Trophoblast cell (in vitro differentiated cells and primary cell): ENCODE measurements at regions not wholly inside any gene's neighbourhood (a gene's known extent, or its start where the extent isn't known, plus 50 kb on each side); places are given as distances from the start of the nearest gene placed in this dataset.

Source experiments
- DNase-seq, 2 donors: peaks; one replicate each; pipeline ENCODE4 v3.0.0-alpha.2; 2016
- H2AFZ ChIP-seq: 2 replicates; pipeline ENCODE4 v1.6.1; 2013; ENCODE audit warnings: low read length, moderate library complexity, mild to moderate bottlenecking; ENCODE audit not compliant: insufficient read depth, poor library complexity
- H2AK5ac ChIP-seq: 2 replicates; pipeline ENCODE4 v1.6.1; 2013; ENCODE audit warnings: mild to moderate bottlenecking, low read length
- H2BK120ac ChIP-seq: 2 replicates; pipeline ENCODE4 v1.6.1; 2013; ENCODE audit warnings: low read length, mild to moderate bottlenecking, moderate library complexity; ENCODE audit not compliant: insufficient read depth, poor library complexity
- H2BK12ac ChIP-seq: 2 replicates; pipeline ENCODE4 v1.6.1; 2013; ENCODE audit warnings: mild to moderate bottlenecking, low read length, moderate library complexity
- H2BK5ac ChIP-seq: 2 replicates; pipeline ENCODE4 v1.6.1; 2013; ENCODE audit warnings: low read length, low read depth, moderate library complexity, mild to moderate bottlenecking; ENCODE audit not compliant: poor library complexity
- H3K14ac ChIP-seq: 2 replicates; pipeline ENCODE4 v1.6.1; 2013; ENCODE audit warnings: mild to moderate bottlenecking, low read length
- H3K18ac ChIP-seq: 2 replicates; pipeline ENCODE4 v1.6.1; 2013; ENCODE audit warnings: mild to moderate bottlenecking, low read length
- H3K23ac ChIP-seq: 2 replicates; pipeline ENCODE4 v1.6.1; 2013; ENCODE audit warnings: low read length
- H3K27ac ChIP-seq: 2 replicates; pipeline ENCODE4 v1.5.1; 2013; ENCODE audit warnings: low read depth, mild to moderate bottlenecking, inconsistent platforms, low read length, moderate library complexity
- H3K27me3 ChIP-seq: 2 replicates; pipeline ENCODE4 v1.6.1; 2013; ENCODE audit warnings: inconsistent platforms, mild to moderate bottlenecking, low read length, moderate library complexity; ENCODE audit not compliant: insufficient read depth
- H3K36me3 ChIP-seq, 2 experiments: 1 replicate in 1 of 2; 2 replicates in 1 of 2; pipeline ENCODE4 v1.6.1; 2013; ENCODE audit warnings: low read length in 2 of 2, mild to moderate bottlenecking in 2 of 2, moderate library complexity in 1 of 2; ENCODE audit not compliant: insufficient read depth in 2 of 2, control insufficient read depth in 1 of 2
- H3K4ac ChIP-seq: 2 replicates; pipeline ENCODE4 v1.6.1; 2013; ENCODE audit warnings: low read depth, mild to moderate bottlenecking, low read length, moderate library complexity
- H3K4me1 ChIP-seq, 2 experiments: 1 replicate in 1 of 2; 2 replicates in 1 of 2; pipeline ENCODE4 v1.6.1; 2013; ENCODE audit warnings: low read length in 2 of 2, mild to moderate bottlenecking in 2 of 2, moderate library complexity in 1 of 2; ENCODE audit not compliant: insufficient read depth in 2 of 2, control insufficient read depth in 1 of 2
- H3K4me2 ChIP-seq: 2 replicates; pipeline ENCODE4 v1.6.1; 2013; ENCODE audit warnings: inconsistent platforms, mild to moderate bottlenecking, low read length, moderate library complexity
- H3K4me3 ChIP-seq: 2 replicates; pipeline ENCODE4 v1.5.1; 2013; ENCODE audit warnings: mild to moderate bottlenecking, low read depth, low read length, inconsistent platforms
- H3K79me1 ChIP-seq: one replicate; pipeline ENCODE4 v1.6.1; 2013; ENCODE audit warnings: low read length
- H3K79me2 ChIP-seq: 2 replicates; pipeline ENCODE4 v1.6.1; 2013; ENCODE audit warnings: low read length, mild to moderate bottlenecking; ENCODE audit not compliant: control insufficient read depth, insufficient read depth, poor library complexity
- H3K9ac ChIP-seq: 2 replicates; pipeline ENCODE4 v1.6.1; 2013; ENCODE audit warnings: mild to moderate bottlenecking, low read length
- H3K9me3 ChIP-seq: 2 replicates; pipeline ENCODE4 v1.6.1; 2013; ENCODE audit warnings: low read depth, mild to moderate bottlenecking, control low read depth, inconsistent platforms, low read length; ENCODE audit not compliant: insufficient read depth
- H4K12ac ChIP-seq: 2 replicates; pipeline ENCODE4 v1.6.1; 2013; ENCODE audit warnings: low read depth, mild to moderate bottlenecking, low read length, moderate library complexity
- H4K8ac ChIP-seq: 2 replicates; pipeline ENCODE4 v1.6.1; 2013; ENCODE audit warnings: low read depth, mild to moderate bottlenecking, low read length, moderate library complexity
- H4K91ac ChIP-seq: one replicate; pipeline ENCODE4 v1.6.1; 2013; ENCODE audit warnings: low read depth, mild to moderate bottlenecking, low read length, moderate library complexity
- WGBS: extraction: QIAGEN DNeasy Blood & Tissue Kit; methylation state at CpG from one replicate; pipeline ENCODE4 v1.1.7; 2013; ENCODE audit warnings: missing lambda C conversion rate; ENCODE audit not compliant: insufficient read length, insufficient coverage; ENCODE audit errors: extremely low coverage; 5-methylcytosine and 5-hydroxymethylcytosine counted together

DNA sequence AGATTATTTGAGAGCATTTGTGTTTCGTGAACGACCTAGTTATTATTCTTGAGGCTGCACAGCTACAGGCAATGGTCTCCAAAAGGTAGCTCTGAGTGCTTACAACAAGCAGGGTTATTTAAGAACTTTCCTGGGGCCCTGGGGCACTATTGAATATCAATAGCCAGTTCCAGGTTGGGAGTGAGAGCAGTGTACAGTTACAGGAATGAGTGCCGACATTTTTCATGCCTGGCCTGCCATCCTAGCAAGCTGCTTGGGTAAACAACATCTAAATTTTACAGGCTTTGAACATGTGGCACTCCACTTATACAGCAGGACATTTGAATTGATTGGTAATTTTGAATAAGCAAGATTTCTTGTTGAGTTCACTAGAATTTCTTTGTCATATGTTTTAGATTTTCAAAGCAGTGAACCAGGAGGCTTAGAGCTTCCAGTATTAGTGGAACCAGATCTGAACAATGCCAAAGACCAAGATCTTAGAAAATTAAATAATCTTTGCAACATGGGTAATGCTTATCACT is 171.9 kb upstream of the GDNF start:
- Histone ChIP-seq H3K4ac (no peak overlapping the region), H2BK5ac (no peak overlapping the region), H3K36me3 (no peaks in the 10 kb centered on the region), H3K4me1 (no peaks in the 10 kb centered on the region), H3K14ac (no peak overlapping the region), H4K8ac (no peak overlapping the region), H2BK12ac (no peak overlapping the region), H3K4me2 (no peak overlapping the region), H3K23ac (no peak overlapping the region), H3K18ac (no peak overlapping the region), H2AFZ (no peak overlapping the region), H3K79me2 (no peaks in the 10 kb centered on the region), H3K9ac (no peak overlapping the region), H4K12ac (no peak overlapping the region), H2AK5ac (no peak overlapping the region), H3K79me1 (no peaks in the 10 kb centered on the region), H2BK120ac (no peak overlapping the region), H3K27me3 (no peaks in the 10 kb centered on the region), H3K4me3 (no peak overlapping the region), H4K91ac (no peak overlapping the region), H3K9me3 (no peaks in the 10 kb centered on the region), H3K27ac (no peak overlapping the region)
- WGBS: no CpG with 5 or more reads among the region's 3 CpGs
- DNase-seq: no peak

DNA sequence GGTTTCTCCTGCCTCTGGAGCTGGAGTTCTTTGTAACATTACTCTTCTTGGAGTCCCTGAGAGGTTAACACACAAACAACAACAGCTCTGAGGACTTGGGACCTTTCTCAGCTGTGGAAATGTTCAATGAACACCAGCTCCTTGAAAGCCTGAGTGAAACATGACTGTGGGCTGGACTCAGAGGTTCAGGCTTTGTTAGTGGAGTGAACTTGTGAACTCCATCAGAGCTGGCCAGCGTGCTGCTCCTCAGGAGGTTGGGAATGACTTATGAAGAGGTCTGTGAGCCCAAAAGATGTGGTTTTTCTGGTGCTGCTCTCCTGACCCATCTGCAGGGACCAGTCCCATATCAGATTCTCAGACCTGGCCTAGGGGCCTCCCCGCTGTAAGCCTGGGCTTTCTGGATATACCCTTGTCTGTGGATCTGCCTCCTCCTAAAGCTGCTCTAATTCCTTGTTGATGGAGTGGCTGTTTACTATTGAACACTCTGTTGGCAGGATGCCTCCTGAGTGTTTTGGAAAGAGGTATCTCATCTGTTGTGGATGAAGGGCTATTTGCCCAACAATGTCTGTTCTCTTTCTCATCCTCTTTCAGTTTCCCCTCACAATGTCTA is 170.0 kb upstream of the GDNF start:
- Histone ChIP-seq H4K91ac (no peak overlapping the region), H2BK12ac (no peak overlapping the region), H3K4me2 (no peak overlapping the region), H3K27ac (no peak overlapping the region), H2BK120ac (no peak overlapping the region), H2AFZ (no peak overlapping the region), H3K23ac (no peak overlapping the region), H4K12ac (no peak overlapping the region), H3K36me3 (no peaks in the 10 kb centered on the region), H3K4me3 (no peak overlapping the region), H3K4me1 (no peaks in the 10 kb centered on the region), H3K18ac (no peak overlapping the region), H3K4ac (no peak overlapping the region), H3K14ac (no peak overlapping the region), H3K9ac (no peak overlapping the region), H3K79me2 (no peaks in the 10 kb centered on the region), H2AK5ac (no peak overlapping the region), H3K9me3 (no peaks in the 10 kb centered on the region), H3K27me3 (no peaks in the 10 kb centered on the region), H3K79me1 (no peaks in the 10 kb centered on the region), H4K8ac (no peak overlapping the region), H2BK5ac (no peak overlapping the region)
- no CpG with 5 or more reads among the region's 2 CpGs for WGBS
- DNase-seq: no peak

DNA sequence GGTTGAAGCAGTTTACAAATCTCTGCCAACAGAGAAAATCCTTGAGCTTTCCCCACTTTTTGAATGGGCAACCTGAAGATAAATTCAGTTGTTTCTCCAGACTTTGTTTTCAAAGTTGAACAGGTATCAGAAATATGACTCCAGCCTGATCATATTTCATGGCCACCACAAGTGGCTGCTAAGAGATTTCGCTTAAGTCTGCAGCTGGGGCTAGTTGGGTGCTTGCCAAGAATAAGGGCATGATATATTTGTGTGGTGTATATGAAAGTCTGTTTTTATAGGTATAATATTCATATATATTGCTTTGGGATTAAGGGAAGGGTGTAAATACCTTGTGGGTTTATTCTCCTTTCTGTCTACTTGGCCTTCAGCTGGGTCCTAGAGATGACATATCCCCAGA is 168.4 kb upstream of the GDNF start:
- no peak overlapping the region for H3K27ac ChIP-seq
- H3K4me1 ChIP-seq: no peaks in the 10 kb centered on the region
- no peak overlapping the region for H3K4me2 ChIP-seq
- H3K9ac ChIP-seq: no peak overlapping the region
- H3K14ac ChIP-seq: no peak overlapping the region
- H4K8ac ChIP-seq: no peak overlapping the region
- H2BK5ac ChIP-seq: no peak overlapping the region
- no CpG with 5 or more reads among the region's 1 CpG for WGBS
- H3K18ac ChIP-seq: no peak overlapping the region
- no peaks in the 10 kb centered on the region for H3K27me3 ChIP-seq
- no peak for DNase-seq
- H3K36me3 ChIP-seq: no peaks in the 10 kb centered on the region
- no peak overlapping the region for H2BK12ac ChIP-seq
- no peaks in the 10 kb centered on the region for H3K79me2 ChIP-seq
- H2BK120ac ChIP-seq: no peak overlapping the region
- H4K91ac ChIP-seq: no peak overlapping the region
- H2AFZ ChIP-seq: no peak overlapping the region
- H3K79me1 ChIP-seq: no peaks in the 10 kb centered on the region
- no peak overlapping the region for H2AK5ac ChIP-seq
- H3K23ac ChIP-seq: no peak overlapping the region
- no peak overlapping the region for H3K4ac ChIP-seq
- no peaks in the 10 kb centered on the region for H3K9me3 ChIP-seq
- no peak overlapping the region for H4K12ac ChIP-seq
- H3K4me3 ChIP-seq: no peak overlapping the region

DNA sequence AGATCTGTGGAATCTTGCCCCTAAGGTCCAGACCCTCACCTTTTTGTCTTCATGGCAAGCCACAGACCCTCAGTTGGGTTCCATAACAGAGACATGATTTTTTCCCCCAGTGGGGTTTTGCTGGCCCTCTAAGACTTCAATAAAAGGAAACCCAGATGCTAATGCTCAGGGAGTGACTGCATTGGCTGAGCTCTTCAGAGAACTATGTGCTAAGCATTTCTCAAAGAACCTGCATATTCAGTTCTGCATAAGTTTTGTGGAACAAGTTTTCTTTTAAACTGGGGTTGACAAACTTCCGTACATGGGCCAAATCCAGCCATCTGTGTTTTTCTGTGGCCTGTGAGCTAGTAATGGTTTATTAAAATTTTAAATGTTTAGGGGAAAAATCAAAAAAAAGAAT is 159.8 kb upstream of the GDNF start:
- Histone ChIP-seq H3K4me3 (no peak overlapping the region), H3K23ac (no peak overlapping the region), H2BK5ac (no peak overlapping the region), H3K14ac (no peak overlapping the region), H3K4me2 (no peak overlapping the region), H3K18ac (no peak overlapping the region), H4K8ac (no peak overlapping the region), H3K9ac (no peak overlapping the region), H3K79me2 (no peaks in the 10 kb centered on the region), H4K12ac (no peak overlapping the region), H3K9me3 (no peaks in the 10 kb centered on the region), H2AFZ (no peak overlapping the region), H2BK12ac (no peak overlapping the region), H3K36me3 (no peaks in the 10 kb centered on the region), H3K27me3 (no peaks in the 10 kb centered on the region), H4K91ac (no peak overlapping the region), H3K4me1 (no peaks in the 10 kb centered on the region), H3K79me1 (no peaks in the 10 kb centered on the region), H2AK5ac (no peak overlapping the region), H3K27ac (no peak overlapping the region), H3K4ac (no peak overlapping the region), H2BK120ac (no peak overlapping the region)
- DNase-seq: no peak
- WGBS: no CpG with 5 or more reads among the region's 1 CpG
